HepG2 (cell line): ENCODE measurements at regions not wholly inside any gene's neighbourhood (a gene's known extent, or its start where the extent isn't known, plus 50 kb on each side); places are given as distances from the start of the nearest gene placed in this dataset.

Experiments used
- ATAC-seq: fragments of 200-7000 bp; cut with Tn5 transposase; 3 replicates; pipeline ENCODE4 v1.9.1; 2020; ENCODE audit warnings: mild to moderate bottlenecking, moderate library complexity
- BruUV-seq: library from RNA; stranded (reverse); fragments of 400-500 nt; replicated peaks from 2 replicates; lab custom pipeline; 2021; lab: Mats Ljungman, UMichigan
- CTCF ChIA-PET: fragments of 300-600 bp; formaldehyde crosslinking; extraction: SDS; loops from one replicate; lab custom pipeline; 2021; ENCODE audit warnings: low total read pairs, inconsistent platforms, low intra/inter-chr PET ratio; lab: Yijun Ruan, JAX
- POLR2A ChIA-PET: fragments of 350-600 bp; sonication (Branson Sonifier 250); formaldehyde crosslinking; loops from one replicate; lab custom pipeline; 2020; ENCODE audit warnings: antibody characterized with exemption, inconsistent platforms; lab: Yijun Ruan, JAX
- DNase-seq: peaks from one replicate; pipeline ENCODE4 v3.0.0-alpha.2; 2015; ENCODE audit warnings: low spot score
- FAIRE-seq: peaks from 3 replicates; lab custom pipeline; 2011; peaks lifted over from hg19 to GRCh38; lab: Jason Lieb, UNC
- H2AFZ ChIP-seq: one replicate; pipeline ENCODE4 v1.6.1; 2011; ENCODE audit warnings: low read length, inconsistent platforms
- H3K27ac ChIP-seq: fragments of 300-600 bp; 3 replicates; pipeline ENCODE4 v1.8.0; 2011; ENCODE audit warnings: mixed run types, mild to moderate bottlenecking, mixed read lengths, low read length, inconsistent platforms; ENCODE audit not compliant: insufficient read depth; ENCODE audit errors: extremely low read length
- H3K27me3 ChIP-seq, 2 experiments: fragments of 200-600 bp in 1 of 2; 2 replicates in 1 of 2; 3 replicates in 1 of 2; pipeline versions ENCODE4 v1.6.0 to v1.8.0; 2011; ENCODE audit warnings: low read length in 2 of 2, mild to moderate bottlenecking in 2 of 2, moderate library complexity in 2 of 2, inconsistent platforms in 1 of 2; ENCODE audit not compliant: insufficient read depth in 2 of 2, control insufficient read depth in 1 of 2
- H3K36me3 ChIP-seq, 2 experiments: fragments of 200-600 bp in 1 of 2; replicated peaks in 1 of 2; 2 replicates in 1 of 2; 3 replicates in 1 of 2; pipeline versions ENCODE4 v1.5.1 to v1.8.0; 2011; ENCODE audit warnings: low read length in 2 of 2, inconsistent platforms in 1 of 2; ENCODE audit not compliant: insufficient read depth in 2 of 2, control insufficient read depth in 1 of 2
- H3K4me1 ChIP-seq: 2 replicates; pipeline ENCODE4 v1.5.1; 2012; ENCODE audit warnings: low read length, inconsistent platforms; ENCODE audit not compliant: insufficient read depth
- H3K4me2 ChIP-seq: 2 replicates; pipeline ENCODE4 v1.6.0; 2011; ENCODE audit warnings: low read depth, low read length, inconsistent platforms
- H3K4me3 ChIP-seq, 3 experiments: fragments of 200-600 bp in 1 of 3; sonication (generic), shearing (Covaris generic) in 1 of 3; replicated peaks in 1 of 3; 2 replicates each; pipeline ENCODE4 v1.5.1; 2011 to 2016; ENCODE audit warnings: low read length in 3 of 3, inconsistent platforms in 2 of 3, low read depth in 2 of 3, mild to moderate bottlenecking in 2 of 3, control low read depth in 1 of 3, mixed read lengths in 1 of 3; ENCODE audit not compliant: insufficient read depth in 1 of 3
- H3K79me2 ChIP-seq: one replicate; pipeline ENCODE4 v1.6.1; 2011; ENCODE audit warnings: low read length, inconsistent platforms; ENCODE audit not compliant: insufficient read depth
- H3K9ac ChIP-seq: 2 replicates; pipeline ENCODE4 v1.6.0; 2011; ENCODE audit warnings: mild to moderate bottlenecking, low read depth, low read length, inconsistent platforms; ENCODE audit not compliant: insufficient read depth
- H3K9me3 ChIP-seq: 2 replicates; pipeline ENCODE4 v1.5.1; 2012; ENCODE audit warnings: mild to moderate bottlenecking, low read length
- H4K20me1 ChIP-seq: 2 replicates; pipeline ENCODE4 v1.6.0; 2011; ENCODE audit warnings: inconsistent platforms, mild to moderate bottlenecking, low read length, moderate library complexity; ENCODE audit not compliant: insufficient read depth
- ATF7 ChIP-seq, 2 experiments: fragments of 450-650 bp in 1 of 2; sonication (generic) in 1 of 2; formaldehyde crosslinking in 1 of 2; IDR thresholded peaks; 2 replicates each; pipeline versions ENCODE4 v1.4.0 to v1.6.1; 2016 to 2020; ENCODE audit warnings: antibody characterized with exemption in 1 of 2, mild to moderate bottlenecking in 1 of 2, missing genetic modification reagents in 1 of 2
- ELF1 ChIP-seq: sonication (generic); formaldehyde crosslinking; IDR thresholded peaks from 2 replicates; pipeline ENCODE4 v1.4.0; 2020; ENCODE audit warnings: missing genetic modification reagents
- JUNB ChIP-seq: sonication (generic); formaldehyde crosslinking; IDR thresholded peaks from 2 replicates; pipeline ENCODE4 v1.8.0; 2022; ENCODE audit warnings: missing genetic modification reagents, mild to moderate bottlenecking, borderline replicate concordance
- SPEN ChIP-seq: sonication (generic); formaldehyde crosslinking; IDR thresholded peaks from 2 replicates; pipeline ENCODE4 v1.5.1; 2020; ENCODE audit warnings: low read depth, mild to moderate bottlenecking, missing genetic modification reagents
- ZFAT ChIP-seq: sonication (generic); formaldehyde crosslinking; conservative IDR thresholded peaks from 2 replicates; pipeline ENCODE4 v1.8.1; 2023; ENCODE audit warnings: missing genetic modification reagents, inconsistent platforms
- ZHX2 ChIP-seq, 2 experiments: sonication (generic) in 1 of 2; formaldehyde crosslinking in 1 of 2; IDR thresholded peaks; 2 replicates each; pipeline versions ENCODE4 v1.6.1 to v1.9.0; 2014 to 2022; ENCODE audit warnings: antibody characterized with exemption in 1 of 2, borderline replicate concordance in 1 of 2, inconsistent platforms in 1 of 2, low read depth in 1 of 2, missing genetic modification reagents in 1 of 2
- ZNF383 ChIP-seq: sonication (generic); formaldehyde crosslinking; IDR thresholded peaks from 2 replicates; pipeline ENCODE4 v1.4.0; 2020; ENCODE audit warnings: missing genetic modification reagents, mild to moderate bottlenecking, borderline replicate concordance
- ZNF414 ChIP-seq: sonication (generic); formaldehyde crosslinking; IDR thresholded peaks from 2 replicates; pipeline ENCODE4 v1.5.0; 2020; ENCODE audit warnings: missing genetic modification reagents
- WGBS: methylation state at CpG from one replicate; pipeline ENCODE4 v1.1.6; 2017; ENCODE audit warnings: low lambda C conversion rate; 5-methylcytosine and 5-hydroxymethylcytosine counted together
- in situ Hi-C: cut with HindIII; loops from 2 replicates; pipeline ENCODE4 v1.10.0; 2017; ENCODE audit warnings: low pct_unique_long_range_greater_than_20kb; ENCODE audit not compliant: extremely low pct_ligation_motif_present
- intact Hi-C: fragments of 100-400 bp; cut with micrococcal nuclease; formaldehyde crosslinking; loops from one replicate; pipeline ENCODE4 v1.10.0; 2022; ENCODE audit not compliant: unreplicated experiment
- TF ChIP-seq, protein P1 (sequence below): sonication (generic); formaldehyde crosslinking; IDR thresholded peaks from 2 replicates; pipeline ENCODE4 v1.4.0; 2020; ENCODE audit warnings: missing genetic modification reagents

GRCh38 chr9:82332018-82332773 is 343.6 kb downstream of the SPATA31D1 start:
- POLR2A ChIA-PET, result no interaction called here
- H3K4me3 ChIP-seq, result no peak overlapping the region
- WGBS, result under 1% methylated on average over 5 of the region's 5 CpGs
- TF ChIP-seq ZNF414 (CRISPR knock-in tag) (no peak), ZNF383 (CRISPR knock-in tag) (no peak), ELF1 (no peak), ATF7 (IDR thresholded peaks at IDR 0.05) (no peak), ATF7 (CRISPR knock-in tag; IDR thresholded peaks at IDR 0.05) (no peak), ZFAT (no peak), ZHX2 (IDR thresholded peaks at IDR 0.05; ENCODE audit: low read depth) (no peak), ZHX2 (CRISPR knock-in tag; IDR thresholded peaks at IDR 0.05; ENCODE audit: borderline replicate concordance) (no peak), SPEN (no peak), JUNB (CRISPR knock-in tag) (no peak)
- TF ChIP-seq, protein P1, sequence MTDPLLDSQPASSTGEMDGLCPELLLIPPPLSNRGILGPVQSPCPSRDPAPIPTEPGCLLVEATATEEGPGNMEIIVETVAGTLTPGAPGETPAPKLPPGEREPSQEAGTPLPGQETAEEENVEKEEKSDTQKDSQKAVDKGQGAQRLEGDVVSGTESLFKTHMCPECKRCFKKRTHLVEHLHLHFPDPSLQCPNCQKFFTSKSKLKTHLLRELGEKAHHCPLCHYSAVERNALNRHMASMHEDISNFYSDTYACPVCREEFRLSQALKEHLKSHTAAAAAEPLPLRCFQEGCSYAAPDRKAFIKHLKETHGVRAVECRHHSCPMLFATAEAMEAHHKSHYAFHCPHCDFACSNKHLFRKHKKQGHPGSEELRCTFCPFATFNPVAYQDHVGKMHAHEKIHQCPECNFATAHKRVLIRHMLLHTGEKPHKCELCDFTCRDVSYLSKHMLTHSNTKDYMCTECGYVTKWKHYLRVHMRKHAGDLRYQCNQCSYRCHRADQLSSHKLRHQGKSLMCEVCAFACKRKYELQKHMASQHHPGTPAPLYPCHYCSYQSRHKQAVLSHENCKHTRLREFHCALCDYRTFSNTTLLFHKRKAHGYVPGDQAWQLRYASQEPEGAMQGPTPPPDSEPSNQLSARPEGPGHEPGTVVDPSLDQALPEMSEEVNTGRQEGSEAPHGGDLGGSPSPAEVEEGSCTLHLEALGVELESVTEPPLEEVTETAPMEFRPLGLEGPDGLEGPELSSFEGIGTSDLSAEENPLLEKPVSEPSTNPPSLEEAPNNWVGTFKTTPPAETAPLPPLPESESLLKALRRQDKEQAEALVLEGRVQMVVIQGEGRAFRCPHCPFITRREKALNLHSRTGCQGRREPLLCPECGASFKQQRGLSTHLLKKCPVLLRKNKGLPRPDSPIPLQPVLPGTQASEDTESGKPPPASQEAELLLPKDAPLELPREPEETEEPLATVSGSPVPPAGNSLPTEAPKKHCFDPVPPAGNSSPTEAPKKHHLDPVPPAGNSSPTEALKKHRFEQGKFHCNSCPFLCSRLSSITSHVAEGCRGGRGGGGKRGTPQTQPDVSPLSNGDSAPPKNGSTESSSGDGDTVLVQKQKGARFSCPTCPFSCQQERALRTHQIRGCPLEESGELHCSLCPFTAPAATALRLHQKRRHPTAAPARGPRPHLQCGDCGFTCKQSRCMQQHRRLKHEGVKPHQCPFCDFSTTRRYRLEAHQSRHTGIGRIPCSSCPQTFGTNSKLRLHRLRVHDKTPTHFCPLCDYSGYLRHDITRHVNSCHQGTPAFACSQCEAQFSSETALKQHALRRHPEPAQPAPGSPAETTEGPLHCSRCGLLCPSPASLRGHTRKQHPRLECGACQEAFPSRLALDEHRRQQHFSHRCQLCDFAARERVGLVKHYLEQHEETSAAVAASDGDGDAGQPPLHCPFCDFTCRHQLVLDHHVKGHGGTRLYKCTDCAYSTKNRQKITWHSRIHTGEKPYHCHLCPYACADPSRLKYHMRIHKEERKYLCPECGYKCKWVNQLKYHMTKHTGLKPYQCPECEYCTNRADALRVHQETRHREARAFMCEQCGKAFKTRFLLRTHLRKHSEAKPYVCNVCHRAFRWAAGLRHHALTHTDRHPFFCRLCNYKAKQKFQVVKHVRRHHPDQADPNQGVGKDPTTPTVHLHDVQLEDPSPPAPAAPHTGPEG (CRISPR knock-in tag), result no peak

More at GRCh38 chr9:82332018-82332773, 343.6 kb downstream of the SPATA31D1 start:
- H3K36me3 ChIP-seq, result no peaks in the 10 kb centered on the region
- intact Hi-C loops (no loop called here), in situ Hi-C loops (no loop called here)
- H4K20me1 ChIP-seq, result no peaks in the 10 kb centered on the region
- no TSS peak for BruUV-seq
- H3K9ac ChIP-seq, result no peak overlapping the region
- no peaks in the 10 kb centered on the region for H3K4me1 ChIP-seq
- no peaks in the 10 kb centered on the region for H3K27me3 ChIP-seq
- no peak overlapping the region for H3K4me2 ChIP-seq
- H2AFZ ChIP-seq, result no peak overlapping the region
- peaks cover 15% of the 10 kb centered on the region; the same call in 1 of the 2 replicates for H3K9me3 ChIP-seq
- no peak for DNase-seq
- no peak overlapping the region for H3K27ac ChIP-seq
- H3K79me2 ChIP-seq, result no peaks in the 10 kb centered on the region
- no peak for FAIRE-seq
- ATAC-seq, result no peak
- CTCF ChIA-PET, result no interaction called here
